Brain microvascular endothelial cell (primary cell): ENCODE measurements at regions not wholly inside any gene's neighbourhood (a gene's known extent, or its start where the extent isn't known, plus 50 kb on each side); places are given as distances from the start of the nearest gene placed in this dataset.

Experiments
- DNase-seq: peaks from one replicate; pipeline ENCODE4 v3.0.0-alpha.2; 2020
- H3K27ac ChIP-seq: fragments of 250-450 bp; sonication (Bioruptor Pico); 2 replicates; pipeline ENCODE4 v1.5.1; 2020; ENCODE audit warnings: mild to moderate bottlenecking, moderate library complexity
- H3K27me3 ChIP-seq: fragments of 250-450 bp; sonication (Bioruptor Pico); replicated peaks from 2 replicates; pipeline ENCODE4 v1.5.1; 2020; ENCODE audit warnings: mild to moderate bottlenecking
- H3K36me3 ChIP-seq: fragments of 250-450 bp; sonication (Bioruptor Pico); replicated peaks from 2 replicates; pipeline ENCODE4 v1.5.1; 2020; ENCODE audit warnings: mild to moderate bottlenecking
- H3K4me3 ChIP-seq: 2 replicates; pipeline ENCODE4 v1.5.1; 2011; ENCODE audit warnings: low read depth, mild to moderate bottlenecking, control low read depth, low read length, moderate library complexity
- in situ Hi-C: cut with HindIII; loops from 2 replicates; pipeline ENCODE4 v1.10.0; 2017; ENCODE audit warnings: low sequenced_read_pairs, low pct_ligation_motif_present
- TF ChIP-seq, protein P1 (sequence below): IDR thresholded peaks from 2 replicates; pipeline ENCODE4 v1.5.1; 2011; ENCODE audit warnings: low read depth, mild to moderate bottlenecking, moderate library complexity, low read length, control low read depth, inconsistent platforms; ENCODE audit errors: missing control alignments

DNA sequence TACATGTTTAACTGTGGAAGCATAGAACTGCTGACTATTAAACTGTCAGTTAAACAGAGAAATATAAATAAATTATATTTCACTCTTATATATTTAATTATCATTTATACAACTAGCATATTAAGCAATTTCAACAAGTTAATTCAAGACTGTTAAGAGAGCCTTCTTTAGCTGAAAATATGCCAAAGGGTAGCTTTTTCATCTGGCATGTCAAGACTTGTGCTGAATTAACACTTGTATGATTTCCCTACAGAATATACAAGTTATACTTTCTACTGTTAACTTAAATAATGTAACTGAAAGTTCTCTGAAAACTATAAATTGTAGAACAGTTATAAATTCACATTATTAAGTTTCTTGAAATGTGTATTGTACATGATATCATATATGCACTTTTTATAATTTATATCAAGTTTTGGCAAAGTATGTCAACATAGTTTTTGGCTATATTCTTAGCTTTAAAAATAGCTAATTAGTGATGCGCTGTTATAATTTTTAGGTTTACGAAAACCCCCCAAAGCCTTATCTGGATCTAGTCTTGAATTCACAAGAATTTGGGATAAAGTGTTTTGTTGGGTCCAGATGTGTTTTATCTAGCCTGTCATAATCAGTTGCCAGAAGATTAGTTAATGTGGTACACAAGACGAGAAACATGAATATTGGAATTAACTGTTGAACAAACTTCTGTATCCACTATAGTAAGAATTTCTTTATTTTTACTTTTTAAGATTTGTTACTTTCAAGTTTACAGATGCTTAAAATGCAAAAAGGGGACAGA, 231.1 kb upstream of the FOXP2 start:
- no peak overlapping the region for H3K4me3 ChIP-seq
- no peak overlapping the region for H3K27ac ChIP-seq
- TF ChIP-seq, protein P1, sequence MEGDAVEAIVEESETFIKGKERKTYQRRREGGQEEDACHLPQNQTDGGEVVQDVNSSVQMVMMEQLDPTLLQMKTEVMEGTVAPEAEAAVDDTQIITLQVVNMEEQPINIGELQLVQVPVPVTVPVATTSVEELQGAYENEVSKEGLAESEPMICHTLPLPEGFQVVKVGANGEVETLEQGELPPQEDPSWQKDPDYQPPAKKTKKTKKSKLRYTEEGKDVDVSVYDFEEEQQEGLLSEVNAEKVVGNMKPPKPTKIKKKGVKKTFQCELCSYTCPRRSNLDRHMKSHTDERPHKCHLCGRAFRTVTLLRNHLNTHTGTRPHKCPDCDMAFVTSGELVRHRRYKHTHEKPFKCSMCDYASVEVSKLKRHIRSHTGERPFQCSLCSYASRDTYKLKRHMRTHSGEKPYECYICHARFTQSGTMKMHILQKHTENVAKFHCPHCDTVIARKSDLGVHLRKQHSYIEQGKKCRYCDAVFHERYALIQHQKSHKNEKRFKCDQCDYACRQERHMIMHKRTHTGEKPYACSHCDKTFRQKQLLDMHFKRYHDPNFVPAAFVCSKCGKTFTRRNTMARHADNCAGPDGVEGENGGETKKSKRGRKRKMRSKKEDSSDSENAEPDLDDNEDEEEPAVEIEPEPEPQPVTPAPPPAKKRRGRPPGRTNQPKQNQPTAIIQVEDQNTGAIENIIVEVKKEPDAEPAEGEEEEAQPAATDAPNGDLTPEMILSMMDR = no peak
- DNase-seq = no peak
- H3K36me3 ChIP-seq = no peaks in the 10 kb centered on the region
- in situ Hi-C loops = no loop called here
- H3K27me3 ChIP-seq = no peaks in the 10 kb centered on the region

DNA sequence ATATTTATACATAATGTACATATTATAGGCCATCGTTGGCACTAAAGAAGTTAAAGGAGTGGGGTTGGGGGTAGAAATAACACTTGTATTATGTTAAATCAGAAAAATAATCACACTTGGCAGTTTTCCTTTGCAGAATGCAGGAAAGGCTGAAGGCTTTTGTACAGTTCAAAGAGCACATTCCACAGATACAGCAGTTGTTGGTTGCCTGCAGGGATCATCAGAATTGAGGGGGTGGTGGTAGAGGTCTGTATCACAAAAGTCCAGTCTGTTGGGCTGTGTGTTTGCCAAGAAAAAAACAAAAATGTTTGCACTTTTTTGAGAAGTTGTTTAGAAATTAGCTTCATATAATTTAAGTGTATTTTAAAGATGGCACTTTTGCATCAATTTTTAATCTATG, 231.8 kb upstream of the FOXP2 start:
- no peaks in the 10 kb centered on the region for H3K36me3 ChIP-seq
- in situ Hi-C loops = no loop called here
- no peaks in the 10 kb centered on the region for H3K27me3 ChIP-seq
- no peak overlapping the region for H3K4me3 ChIP-seq
- no peak overlapping the region for H3K27ac ChIP-seq
- TF ChIP-seq, protein P1 = no peak
- DNase-seq = peak; percentile 21

DNA sequence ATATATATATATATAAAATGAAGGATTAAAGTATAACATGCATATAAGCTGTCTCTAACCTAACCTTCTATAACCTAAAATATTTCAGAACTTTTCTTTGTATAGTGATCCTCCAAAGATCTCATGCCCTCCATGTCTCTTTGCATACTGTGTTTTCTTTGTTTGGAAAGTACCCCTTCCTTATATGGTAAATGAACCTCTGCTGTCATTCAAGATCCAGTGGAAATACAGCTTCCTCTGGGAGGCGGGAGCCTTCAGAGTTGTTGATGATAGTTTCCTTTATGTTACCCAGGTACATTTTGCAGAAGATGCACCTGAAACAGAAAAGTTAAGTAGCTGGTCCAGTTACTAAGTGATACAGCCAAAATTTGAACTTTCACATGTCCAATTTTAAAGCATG, 233.3 kb upstream of the FOXP2 start:
- TF ChIP-seq, protein P1 = no peak
- in situ Hi-C loops = no loop called here

DNA sequence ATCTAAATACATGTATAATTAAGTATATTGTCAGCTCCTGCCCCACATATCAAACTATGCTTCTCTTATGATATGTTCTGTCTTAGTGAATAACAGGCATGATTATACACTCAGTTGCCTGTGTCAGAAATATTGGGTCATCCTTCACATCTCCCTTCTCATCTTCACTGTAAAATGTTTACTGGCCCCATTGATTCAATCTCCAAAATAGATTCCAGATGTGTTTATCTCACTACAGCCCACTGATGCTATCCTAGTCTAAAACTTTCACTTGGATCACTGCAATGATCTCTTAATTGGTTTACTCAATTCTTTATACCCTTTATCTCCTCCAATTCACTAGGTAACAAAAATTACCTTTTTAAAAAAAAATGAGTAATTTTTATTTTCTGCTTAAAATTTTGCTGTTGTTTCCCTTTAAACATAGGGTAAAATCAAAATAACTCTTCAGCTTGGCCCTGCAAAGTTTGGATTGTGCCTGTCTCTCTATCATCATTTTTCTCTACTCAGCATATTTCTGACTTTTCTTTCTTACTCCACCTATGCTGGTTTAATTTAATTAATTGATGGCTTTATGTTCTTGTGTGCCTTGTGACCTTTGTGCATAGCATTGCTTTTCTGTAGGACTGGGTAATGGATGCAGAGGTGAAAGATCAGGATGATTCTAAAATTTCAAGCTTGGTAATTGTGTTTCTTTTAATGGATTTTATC, 233.9 kb upstream of the FOXP2 start:
- TF ChIP-seq, protein P1 = no peak
- Histone ChIP-seq H3K36me3 (no peaks in the 10 kb centered on the region), H3K27ac (no peak overlapping the region), H3K27me3 (no peaks in the 10 kb centered on the region), H3K4me3 (no peak overlapping the region)
- no peak for DNase-seq
- in situ Hi-C loops = no loop called here

More for the DNA sequence above, 233.3 kb upstream of the FOXP2 start:
- no peaks in the 10 kb centered on the region for H3K27me3 ChIP-seq
- no peak overlapping the region for H3K27ac ChIP-seq
- no peaks in the 10 kb centered on the region for H3K36me3 ChIP-seq
- no peak overlapping the region for H3K4me3 ChIP-seq
- DNase-seq = no peak

DNA sequence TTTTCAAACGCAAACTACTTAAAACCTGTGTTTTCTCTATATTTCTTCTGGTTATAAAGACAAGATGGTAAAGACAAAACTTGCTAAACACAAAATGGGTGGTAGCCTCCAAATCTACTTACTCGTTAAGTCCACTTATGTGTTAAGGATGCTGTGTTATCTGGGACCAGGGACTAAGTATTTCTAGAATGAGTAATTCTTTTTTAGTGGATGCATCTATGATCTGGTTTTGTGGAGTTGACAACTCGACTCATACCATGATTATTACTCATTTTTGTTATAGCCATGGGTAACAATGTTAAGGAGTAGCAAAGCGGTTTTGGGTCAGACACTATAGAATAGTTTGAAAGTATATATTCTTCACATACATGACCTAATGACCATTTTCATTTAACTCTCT, 239.5 kb upstream of the FOXP2 start:
- H3K4me3 ChIP-seq = no peak overlapping the region
- no peaks in the 10 kb centered on the region for H3K27me3 ChIP-seq
- TF ChIP-seq, protein P1 = no peak
- peak; percentile 38 for DNase-seq
- no peak overlapping the region for H3K27ac ChIP-seq
- in situ Hi-C loops = no loop called here
- H3K36me3 ChIP-seq = no peaks in the 10 kb centered on the region
